Osteocyte (in vitro differentiated cells): ENCODE measurements at regions not wholly inside any gene's neighbourhood (a gene's known extent, or its start where the extent isn't known, plus 50 kb on each side); places are given as distances from the start of the nearest gene placed in this dataset.
A peak's percentile ranks its signal among the peaks of the same experiment; 100 is the strongest.
"Not testable (repeated sequence)": the region's sequence is repeated elsewhere in the genome, so short reads cannot be mapped to it uniquely, and the experiment has no call there.

ENCODE experiments used
- DNase-seq: peaks from one replicate; pipeline ENCODE4 v3.0.0; 2021; ENCODE audit warnings: mixed read lengths; ENCODE audit not compliant: unreplicated experiment; ENCODE audit errors: extremely low spot score
- H3K27ac Mint-ChIP-seq: one replicate; pipeline ENCODE4 v1.8.0; 2021; ENCODE audit warnings: mild to moderate bottlenecking, mixed read lengths; ENCODE audit not compliant: unreplicated experiment
- H3K27me3 Mint-ChIP-seq: one replicate; pipeline ENCODE4 v1.8.0; 2021; ENCODE audit warnings: mixed read lengths; ENCODE audit not compliant: unreplicated experiment
- H3K36me3 Mint-ChIP-seq: one replicate; pipeline ENCODE4 v1.8.0; 2021; ENCODE audit warnings: mixed read lengths; ENCODE audit not compliant: unreplicated experiment
- H3K4me1 Mint-ChIP-seq: one replicate; pipeline ENCODE4 v1.8.0; 2021; ENCODE audit warnings: mixed read lengths; ENCODE audit not compliant: unreplicated experiment
- H3K4me3 Mint-ChIP-seq: one replicate; pipeline ENCODE4 v1.8.0; 2021; ENCODE audit warnings: mild to moderate bottlenecking, moderate library complexity, mixed read lengths; ENCODE audit not compliant: unreplicated experiment
- H3K9me3 Mint-ChIP-seq: one replicate; pipeline ENCODE4 v1.8.0; 2021; ENCODE audit warnings: mixed read lengths; ENCODE audit not compliant: unreplicated experiment
- TF ChIP-seq, protein P1 (sequence below): fragments of 200-600 bp; sonication (generic); IDR thresholded peaks from 2 replicates; pipeline ENCODE4 v1.5.0; 2021; ENCODE audit warnings: antibody characterized with exemption, mild to moderate bottlenecking, moderate library complexity

- H3K4me1 Mint-ChIP-seq: no peaks in the 10 kb centered on the region
- DNase-seq: peak; percentile 80
- TF ChIP-seq, protein P1, sequence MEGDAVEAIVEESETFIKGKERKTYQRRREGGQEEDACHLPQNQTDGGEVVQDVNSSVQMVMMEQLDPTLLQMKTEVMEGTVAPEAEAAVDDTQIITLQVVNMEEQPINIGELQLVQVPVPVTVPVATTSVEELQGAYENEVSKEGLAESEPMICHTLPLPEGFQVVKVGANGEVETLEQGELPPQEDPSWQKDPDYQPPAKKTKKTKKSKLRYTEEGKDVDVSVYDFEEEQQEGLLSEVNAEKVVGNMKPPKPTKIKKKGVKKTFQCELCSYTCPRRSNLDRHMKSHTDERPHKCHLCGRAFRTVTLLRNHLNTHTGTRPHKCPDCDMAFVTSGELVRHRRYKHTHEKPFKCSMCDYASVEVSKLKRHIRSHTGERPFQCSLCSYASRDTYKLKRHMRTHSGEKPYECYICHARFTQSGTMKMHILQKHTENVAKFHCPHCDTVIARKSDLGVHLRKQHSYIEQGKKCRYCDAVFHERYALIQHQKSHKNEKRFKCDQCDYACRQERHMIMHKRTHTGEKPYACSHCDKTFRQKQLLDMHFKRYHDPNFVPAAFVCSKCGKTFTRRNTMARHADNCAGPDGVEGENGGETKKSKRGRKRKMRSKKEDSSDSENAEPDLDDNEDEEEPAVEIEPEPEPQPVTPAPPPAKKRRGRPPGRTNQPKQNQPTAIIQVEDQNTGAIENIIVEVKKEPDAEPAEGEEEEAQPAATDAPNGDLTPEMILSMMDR: no peak
- no peak overlapping the region for H3K4me3 Mint-ChIP-seq
- peaks cover 35% of the 10 kb centered on the region for H3K9me3 Mint-ChIP-seq
- H3K27me3 Mint-ChIP-seq: no peaks in the 10 kb centered on the region
- H3K27ac Mint-ChIP-seq: no peak overlapping the region
- H3K36me3 Mint-ChIP-seq: no peaks in the 10 kb centered on the region
Observed at GRCh38 chr2:239818531-239819011, 206.6 kb downstream of the NDUFA10 start.

DNA sequence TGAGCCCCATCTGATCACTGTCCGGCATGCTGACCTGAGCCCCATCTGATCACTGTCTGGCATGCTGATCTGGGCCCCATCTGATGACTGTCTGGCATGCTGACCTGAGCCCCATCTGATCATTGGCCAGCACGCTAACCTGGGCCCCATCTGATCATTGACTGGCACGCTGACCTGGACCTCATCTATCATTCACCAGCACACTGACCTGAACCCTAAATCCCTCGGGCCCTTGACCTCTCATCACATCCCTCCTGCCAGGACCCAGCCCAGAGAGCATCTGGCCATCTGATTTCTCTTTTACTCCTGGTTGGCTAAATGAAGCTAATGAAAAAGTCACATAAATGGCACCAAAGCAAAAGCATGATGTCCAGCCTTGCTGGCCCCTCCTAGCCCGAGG, 207.1 kb downstream of the NDUFA10 start:
- Mint-ChIP-seq H3K36me3 (no peaks in the 10 kb centered on the region), H3K4me1 (no peaks in the 10 kb centered on the region), H3K27me3 (no peaks in the 10 kb centered on the region), H3K4me3 (no peak overlapping the region), H3K27ac (no peak overlapping the region), H3K9me3 (peaks cover 35% of the 10 kb centered on the region)
- TF ChIP-seq, protein P1: no peak
- peak; percentile 67 for DNase-seq

DNA sequence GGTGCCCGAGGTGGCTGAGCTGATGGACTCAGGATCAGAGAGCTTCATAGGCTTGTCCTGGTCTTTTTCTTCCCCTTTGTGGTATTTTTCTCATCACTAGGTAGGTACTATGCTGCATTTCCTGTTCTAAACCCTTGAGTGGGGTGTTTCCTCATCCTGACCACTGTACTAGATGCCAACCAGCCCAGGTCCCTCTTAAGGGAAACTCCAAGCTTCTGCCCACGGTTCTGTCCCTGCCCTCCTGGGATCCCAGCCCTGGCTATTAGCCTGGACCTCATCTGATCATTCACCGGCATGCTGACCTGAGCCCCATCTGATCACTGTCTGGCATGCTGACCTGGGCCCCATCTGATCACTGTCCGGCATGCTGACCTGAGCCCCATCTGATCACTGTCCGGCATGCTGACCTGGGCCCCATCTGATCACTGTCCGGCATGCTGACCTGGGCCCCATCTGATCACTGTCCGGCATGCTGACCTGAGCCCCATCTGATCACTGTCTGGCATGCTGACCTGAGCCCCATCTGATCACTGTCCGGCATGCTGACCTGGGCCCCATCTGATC, 207.6 kb downstream of the NDUFA10 start:
- H3K36me3 Mint-ChIP-seq, H3K4me1 Mint-ChIP-seq, H3K27ac Mint-ChIP-seq, H3K4me3 Mint-ChIP-seq, H3K27me3 Mint-ChIP-seq: not testable (repeated sequence)
- H3K9me3 Mint-ChIP-seq: peaks cover 29% of the 10 kb centered on the region
- peak; percentile 63 for DNase-seq

GRCh38 chr2:239816576-239817467, 208.3 kb downstream of the NDUFA10 start:
- TF ChIP-seq, protein P1: no peak
- H3K36me3 Mint-ChIP-seq: no peaks in the 10 kb centered on the region

DNA sequence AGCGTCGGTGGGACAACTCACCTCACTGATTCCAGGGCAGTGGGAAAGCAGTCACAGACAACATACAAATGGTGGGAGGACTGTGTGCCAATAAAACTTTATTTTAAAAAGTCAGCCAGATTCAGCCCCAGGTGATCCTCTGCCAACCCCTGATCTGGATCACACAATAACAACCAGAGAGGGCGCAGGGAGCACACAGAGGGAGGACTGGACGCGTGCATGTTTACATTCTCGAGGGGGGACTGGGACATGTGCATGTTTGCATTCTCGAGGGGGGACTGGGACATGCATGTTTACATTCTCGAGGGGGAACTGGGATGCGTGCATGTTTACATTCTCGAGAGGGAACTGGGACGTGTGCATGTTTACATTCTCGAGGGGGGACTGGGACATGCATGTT, 209.5 kb downstream of the NDUFA10 start:
- no peak for DNase-seq
- Mint-ChIP-seq H3K4me3 (no peak overlapping the region), H3K27me3 (no peaks in the 10 kb centered on the region), H3K36me3 (no peaks in the 10 kb centered on the region), H3K27ac (no peak overlapping the region), H3K4me1 (no peaks in the 10 kb centered on the region), H3K9me3 (peaks cover 19% of the 10 kb centered on the region)
- TF ChIP-seq, protein P1: no peak

More at GRCh38 chr2:239816576-239817467, 208.3 kb downstream of the NDUFA10 start:
- Mint-ChIP-seq H3K4me1 (no peaks in the 10 kb centered on the region), H3K9me3 (peaks cover 23% of the 10 kb centered on the region), H3K27ac (no peak overlapping the region), H3K27me3 (no peaks in the 10 kb centered on the region), H3K4me3 (no peak overlapping the region)
- peak; percentile 75 for DNase-seq
